Stimulated activated CD4-positive, alpha-beta T cell treated with anti-CD3 and anti-CD28 coated beads, Interleukin-2, amount 100 ng/mL, for 4 hours (primary cell): ENCODE measurements at regions not wholly inside any gene's neighbourhood (a gene's known extent, or its start where the extent isn't known, plus 50 kb on each side); places are given as distances from the start of the nearest gene placed in this dataset.
"Not testable (repeated sequence)": the region's sequence is repeated elsewhere in the genome, so short reads cannot be mapped to it uniquely, and the experiment has no call there.

ENCODE experiments used
- DNase-seq: peaks from one replicate; pipeline ENCODE4 v3.0.0-alpha.2; 2020; ENCODE audit warnings: low read depth

- not testable (repeated sequence) for DNase-seq
Measured at GRCh38 chr15:59783774-59784520, 94.8 kb upstream of the BNIP2 start.

DNA sequence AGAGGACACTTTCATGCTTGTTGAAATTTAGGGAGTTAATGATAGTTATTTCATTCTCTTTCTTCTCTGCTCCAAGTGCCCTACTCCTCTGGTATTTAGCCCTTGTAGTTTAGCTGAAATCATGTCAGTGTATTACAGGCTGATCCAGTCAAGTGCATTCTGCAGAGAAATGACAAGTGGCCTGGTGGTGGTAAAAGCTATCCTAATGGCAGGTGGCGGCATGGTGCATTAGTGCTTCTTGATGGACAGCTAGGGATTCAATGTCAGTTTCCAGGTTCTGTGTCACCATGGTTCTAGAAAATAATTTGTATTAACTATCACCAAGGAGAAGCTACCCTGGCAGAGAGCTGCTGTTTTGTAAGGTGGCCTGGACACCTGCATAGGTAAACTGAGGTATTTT lies 90.0 kb upstream of the BNIP2 start:
- no peak for DNase-seq

DNA sequence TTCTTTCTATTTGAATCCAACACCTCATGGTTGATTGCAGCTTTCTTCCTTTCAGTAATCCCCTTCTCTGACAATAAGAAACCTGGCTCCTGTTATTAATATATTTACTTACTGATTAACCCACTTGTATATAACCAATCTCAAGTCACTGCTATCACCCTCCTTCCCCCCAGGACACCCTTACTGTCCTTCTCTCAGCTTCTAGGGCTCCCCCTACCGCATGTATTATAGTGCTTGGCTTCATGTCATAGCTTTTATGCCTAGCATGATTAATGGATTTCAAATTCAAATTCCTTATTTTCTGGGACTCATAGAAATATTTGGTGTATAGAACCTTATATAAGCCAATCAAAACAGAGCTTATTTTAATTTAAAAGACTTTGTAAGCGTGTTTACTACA lies 75.7 kb upstream of the BNIP2 start:
- no peak for DNase-seq

DNA sequence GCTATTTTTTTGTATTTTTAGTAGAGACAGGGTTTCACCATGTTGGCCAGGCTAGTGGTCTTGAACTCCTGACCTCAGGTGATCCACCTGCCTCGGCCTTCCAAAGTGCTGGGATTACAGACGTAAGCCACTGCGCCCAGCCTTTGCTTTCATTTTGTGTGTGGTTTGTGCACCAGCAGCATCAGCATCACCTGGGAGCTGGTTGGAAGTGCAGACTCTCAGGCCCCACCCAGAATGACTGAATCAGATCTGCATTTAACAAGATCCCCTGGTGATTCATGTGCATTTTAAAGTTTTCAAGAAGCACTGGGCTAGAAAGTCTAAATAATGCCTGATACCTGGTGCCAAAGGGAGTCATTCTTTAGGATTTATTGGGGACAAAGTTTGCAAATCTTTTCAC lies 73.4 kb upstream of the BNIP2 start:
- no peak for DNase-seq

DNA sequence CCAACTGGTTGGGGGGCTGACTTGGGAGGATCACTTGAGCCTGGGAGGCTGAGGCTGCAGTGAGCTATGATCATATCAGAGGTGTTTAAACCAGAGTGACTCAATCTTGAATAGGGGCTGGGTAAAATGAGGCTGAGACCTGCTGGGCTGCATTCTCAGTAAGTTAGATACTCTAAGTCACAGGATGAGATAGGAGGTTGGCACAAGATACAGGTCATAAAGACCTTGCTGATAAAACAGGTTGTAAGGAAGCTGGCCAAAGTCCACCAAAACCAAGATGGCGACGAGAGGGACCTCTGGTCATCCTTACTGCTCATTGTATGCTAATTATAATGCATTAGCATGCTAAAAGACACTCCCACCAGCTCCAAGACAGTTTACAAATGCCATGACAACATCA lies 71.1 kb upstream of the BNIP2 start:
- not testable (repeated sequence) for DNase-seq

DNA sequence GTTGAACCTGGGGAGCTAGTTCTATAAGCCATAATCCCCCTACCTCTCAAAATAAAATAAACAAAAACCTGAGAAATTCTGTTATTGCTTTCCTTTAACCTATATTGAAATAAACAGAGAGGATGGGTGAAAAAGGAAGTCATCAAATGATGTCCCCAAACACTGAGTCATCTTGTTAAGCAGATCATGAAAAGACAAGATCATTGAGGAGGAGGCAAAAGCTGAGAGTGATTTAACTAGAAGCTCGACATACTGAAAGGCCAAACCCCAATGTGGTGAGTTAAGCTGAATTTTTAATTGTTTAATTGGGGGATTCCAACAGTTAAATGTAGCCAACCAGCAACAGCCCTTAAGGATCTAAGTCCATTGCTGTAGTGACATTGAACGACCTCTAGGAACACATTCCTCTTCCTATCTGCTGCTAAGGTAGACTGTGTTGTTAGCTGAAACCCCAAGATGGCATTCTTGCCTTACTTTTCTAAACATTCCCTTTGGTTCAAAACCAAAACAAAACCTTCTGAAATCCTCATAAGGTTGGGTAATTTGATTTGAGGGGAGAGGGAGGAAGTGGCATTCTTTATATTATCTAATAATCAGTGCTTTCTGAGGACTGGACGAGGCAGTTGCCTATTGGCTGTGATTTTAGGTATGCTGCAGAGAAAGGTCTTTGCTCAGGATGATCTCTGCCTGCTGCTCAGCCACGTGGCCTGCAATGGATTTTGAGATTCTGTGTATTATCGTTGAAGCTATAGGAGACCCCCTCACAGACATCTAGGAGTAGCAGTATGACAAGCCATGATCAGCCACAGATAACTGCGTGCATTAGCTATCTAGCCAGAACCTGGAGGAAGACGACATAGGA lies 62.7 kb upstream of the BNIP2 start:
- DNase-seq, result no peak

- no peak for DNase-seq
Measured at GRCh38 chr15:59746777-59747176, 57.7 kb upstream of the BNIP2 start.

DNA sequence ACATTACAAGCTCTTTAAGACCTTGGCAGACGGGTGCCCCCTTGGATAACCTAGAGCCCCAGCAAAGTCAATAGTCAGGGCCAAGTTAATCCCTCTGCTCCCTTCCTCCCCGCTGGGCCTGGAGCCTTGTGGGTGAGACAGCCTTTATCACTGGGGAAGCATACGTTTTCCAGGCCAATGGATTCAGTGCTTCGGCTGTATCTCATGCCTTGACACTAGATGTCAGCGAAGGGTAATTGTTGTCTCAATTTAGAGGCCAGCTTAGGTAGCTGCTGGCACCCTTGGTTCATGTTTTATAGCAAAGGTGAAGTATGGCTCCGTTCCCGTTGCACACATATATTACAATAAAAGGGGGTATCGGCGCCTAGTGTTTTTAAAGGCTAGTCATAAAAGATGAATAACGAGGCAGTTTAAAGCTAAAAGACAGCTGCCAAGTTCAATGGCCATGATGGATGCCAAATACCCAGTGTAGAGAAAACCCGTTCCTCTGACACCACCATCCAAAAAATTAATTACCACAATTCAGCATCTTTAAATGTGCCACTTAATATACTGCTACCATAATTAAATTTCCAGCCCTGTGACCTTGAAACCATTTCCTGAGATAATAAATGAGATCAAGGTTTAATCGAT lies 52.3 kb upstream of the BNIP2 start:
- DNase-seq, result no peak

DNA sequence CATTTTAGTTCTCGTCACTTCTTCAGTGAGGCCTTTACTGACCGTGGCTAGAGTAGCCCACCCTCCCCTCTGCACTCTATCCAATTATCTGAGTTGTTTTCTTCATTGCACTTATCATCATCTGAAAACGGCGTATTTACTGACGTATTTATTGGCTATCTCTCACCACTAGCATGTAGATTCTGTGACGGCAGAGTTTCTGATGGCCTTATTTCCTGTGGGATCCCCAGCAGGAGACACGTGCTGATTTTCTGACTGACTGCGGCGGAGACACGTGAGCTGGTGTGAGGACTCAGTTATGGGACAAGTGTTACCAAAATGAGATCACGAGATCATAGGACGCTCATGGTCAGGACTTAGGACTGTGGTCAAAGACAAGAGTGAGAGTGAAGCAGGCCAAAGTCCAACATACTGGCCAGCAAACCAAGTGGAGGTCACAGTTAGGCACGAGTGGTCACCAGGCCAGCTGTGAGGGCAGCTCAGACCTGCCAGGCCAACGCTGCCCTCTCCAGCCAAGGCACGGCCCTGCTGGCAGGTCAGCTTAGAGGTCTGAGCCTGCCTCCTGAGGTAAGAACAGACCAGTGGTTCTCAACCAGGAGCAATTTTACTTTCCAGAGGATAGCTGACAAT lies 50.6 kb upstream of the BNIP2 start:
- no peak for DNase-seq
